Keratinocyte (primary cell): ENCODE measurements at regions not wholly inside any gene's neighbourhood (a gene's known extent, or its start where the extent isn't known, plus 50 kb on each side); places are given as distances from the start of the nearest gene placed in this dataset.

Experiments used
- DNase-seq: peaks from one replicate; pipeline ENCODE4 v3.0.0-alpha.2; 2011; ENCODE audit warnings: low read depth, missing footprints, low spot score
- FAIRE-seq: peaks from 2 replicates; lab custom pipeline; 2011; peaks lifted over from hg19 to GRCh38; lab: Jason Lieb, UNC
- H2AFZ ChIP-seq: 2 replicates; pipeline ENCODE4 v1.6.0; 2012; ENCODE audit warnings: low read length, control low read depth, inconsistent platforms; ENCODE audit not compliant: control insufficient read depth
- H3K27ac ChIP-seq: 2 replicates; pipeline ENCODE4 v1.5.1; 2011; ENCODE audit warnings: low read length; ENCODE audit not compliant: control insufficient read depth, insufficient read depth
- H3K27me3 ChIP-seq: 3 replicates; pipeline ENCODE4 v1.6.0; 2011; ENCODE audit warnings: low read length; ENCODE audit not compliant: control insufficient read depth, insufficient read depth; ENCODE audit errors: extremely low read depth
- H3K36me3 ChIP-seq, 2 experiments: 2 replicates in 1 of 2; 3 replicates in 1 of 2; pipeline ENCODE4 v1.5.1; 2011; ENCODE audit warnings: low read length in 2 of 2, mild to moderate bottlenecking in 1 of 2; ENCODE audit not compliant: control insufficient read depth in 2 of 2, insufficient read depth in 2 of 2; ENCODE audit errors: extremely low read depth in 1 of 2
- H3K4me1 ChIP-seq: 3 replicates; pipeline ENCODE4 v1.5.1; 2011; ENCODE audit warnings: low read length; ENCODE audit not compliant: control insufficient read depth, insufficient read depth; ENCODE audit errors: extremely low read depth
- H3K4me2 ChIP-seq: 3 replicates; pipeline ENCODE4 v1.6.0; 2011; ENCODE audit warnings: low read depth, low read length; ENCODE audit not compliant: control insufficient read depth, insufficient read depth; ENCODE audit errors: extremely low read depth
- H3K4me3 ChIP-seq, 3 experiments: fragments of 200-600 bp in 1 of 3; sonication (generic) in 1 of 3; 2 replicates in 2 of 3; 3 replicates in 1 of 3; pipeline ENCODE4 v1.5.1; 2011 to 2016; ENCODE audit warnings: low read length in 3 of 3, mild to moderate bottlenecking in 3 of 3, control low read depth in 2 of 3, inconsistent platforms in 1 of 3, low read depth in 1 of 3, mixed read lengths in 1 of 3, mixed run types in 1 of 3, moderate library complexity in 1 of 3; ENCODE audit not compliant: control insufficient read depth in 2 of 3, insufficient read depth in 2 of 3; ENCODE audit errors: extremely low read depth in 1 of 3
- H3K79me2 ChIP-seq: 2 replicates; pipeline ENCODE4 v1.6.0; 2012; ENCODE audit warnings: low read length; ENCODE audit not compliant: control insufficient read depth, insufficient read depth
- H3K9ac ChIP-seq: 3 replicates; pipeline ENCODE4 v1.6.0; 2011; ENCODE audit warnings: low read length; ENCODE audit not compliant: control insufficient read depth, insufficient read depth; ENCODE audit errors: extremely low read depth
- H3K9me1 ChIP-seq: 3 replicates; pipeline ENCODE4 v1.6.0; 2011; ENCODE audit warnings: low read length; ENCODE audit not compliant: control insufficient read depth, insufficient read depth; ENCODE audit errors: extremely low read depth
- H3K9me3 ChIP-seq: 2 replicates; pipeline ENCODE4 v1.5.1; 2012; ENCODE audit warnings: low read depth, low read length; ENCODE audit not compliant: control insufficient read depth
- H4K20me1 ChIP-seq: 3 replicates; pipeline ENCODE4 v1.6.0; 2011; ENCODE audit warnings: low read length; ENCODE audit not compliant: control insufficient read depth, insufficient read depth; ENCODE audit errors: extremely low read depth
- EZH2 ChIP-seq: IDR thresholded peaks from one replicate; pipeline ENCODE4 v1.6.1; 2012; ENCODE audit warnings: inconsistent platforms, mild to moderate bottlenecking, low read length, moderate library complexity
- dilution Hi-C: fragments of 300-500 bp; cut with MboI; formaldehyde crosslinking; loops from one replicate; pipeline ENCODE4 v1.7.0; 2020; ENCODE audit warnings: low sequenced_read_pairs; ENCODE audit not compliant: extremely low pct_ligation_motif_present
- TF ChIP-seq, protein P1 (sequence below), 3 experiments: IDR thresholded peaks in 1 of 3; conservative IDR thresholded peaks in 1 of 3; optimal IDR thresholded peaks in 1 of 3; 2 replicates in 2 of 3; 3 replicates in 1 of 3; pipeline versions ENCODE3 to v1.5.1; 2011; ENCODE audit warnings: low read length in 3 of 3, mild to moderate bottlenecking in 3 of 3, moderate library complexity in 2 of 3, control low read depth in 1 of 3, inconsistent platforms in 1 of 3; ENCODE audit not compliant: insufficient read depth in 2 of 3; ENCODE audit errors: extremely low read depth in 1 of 3

DNA sequence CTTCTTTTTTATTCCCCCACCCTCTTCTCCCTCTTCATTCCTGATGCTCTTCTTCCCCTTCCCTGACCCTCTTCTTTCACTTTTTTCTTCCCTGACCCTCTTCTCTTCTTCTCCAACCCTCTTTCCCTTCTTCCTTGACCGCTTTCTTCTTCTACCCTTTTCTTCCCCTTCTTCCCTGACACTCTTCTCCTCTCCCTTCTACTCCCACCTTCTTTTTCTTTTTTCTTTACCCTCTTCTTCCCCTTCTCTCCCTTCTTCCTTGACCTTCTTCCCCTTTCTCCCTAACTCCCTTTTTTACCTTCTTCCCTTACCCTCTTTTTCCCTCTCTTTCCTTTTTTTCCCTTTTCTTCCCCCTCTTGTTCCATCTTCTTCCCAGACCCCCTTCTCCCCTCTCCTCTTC, 931.3 kb downstream of the UQCRFS1 start:
- H3K4me2 ChIP-seq = no peak overlapping the region
- H3K4me1 ChIP-seq = no peaks in the 10 kb centered on the region
- H3K27me3 ChIP-seq = no peaks in the 10 kb centered on the region
- no peak for FAIRE-seq
- H2AFZ ChIP-seq = no peak overlapping the region
- H3K4me3 ChIP-seq = no peak overlapping the region
- H3K36me3 ChIP-seq = no peaks in the 10 kb centered on the region
- H3K9ac ChIP-seq = no peak overlapping the region
- TF ChIP-seq EZH2 = no peak
- TF ChIP-seq, protein P1, sequence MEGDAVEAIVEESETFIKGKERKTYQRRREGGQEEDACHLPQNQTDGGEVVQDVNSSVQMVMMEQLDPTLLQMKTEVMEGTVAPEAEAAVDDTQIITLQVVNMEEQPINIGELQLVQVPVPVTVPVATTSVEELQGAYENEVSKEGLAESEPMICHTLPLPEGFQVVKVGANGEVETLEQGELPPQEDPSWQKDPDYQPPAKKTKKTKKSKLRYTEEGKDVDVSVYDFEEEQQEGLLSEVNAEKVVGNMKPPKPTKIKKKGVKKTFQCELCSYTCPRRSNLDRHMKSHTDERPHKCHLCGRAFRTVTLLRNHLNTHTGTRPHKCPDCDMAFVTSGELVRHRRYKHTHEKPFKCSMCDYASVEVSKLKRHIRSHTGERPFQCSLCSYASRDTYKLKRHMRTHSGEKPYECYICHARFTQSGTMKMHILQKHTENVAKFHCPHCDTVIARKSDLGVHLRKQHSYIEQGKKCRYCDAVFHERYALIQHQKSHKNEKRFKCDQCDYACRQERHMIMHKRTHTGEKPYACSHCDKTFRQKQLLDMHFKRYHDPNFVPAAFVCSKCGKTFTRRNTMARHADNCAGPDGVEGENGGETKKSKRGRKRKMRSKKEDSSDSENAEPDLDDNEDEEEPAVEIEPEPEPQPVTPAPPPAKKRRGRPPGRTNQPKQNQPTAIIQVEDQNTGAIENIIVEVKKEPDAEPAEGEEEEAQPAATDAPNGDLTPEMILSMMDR (optimal IDR thresholded peaks at IDR 0.05 in 1 of 3, IDR thresholded peaks at IDR 0.05 in 1 of 3, conservative IDR thresholded peaks at IDR 0.05 in 1 of 3; ENCODE audit: extremely low read depth in 1 of 3, insufficient read depth in 2 of 3, low read length in 3 of 3) = no peak
- DNase-seq = no peak
- H4K20me1 ChIP-seq = no peaks in the 10 kb centered on the region
- no peak overlapping the region for H3K27ac ChIP-seq
- H3K9me3 ChIP-seq = no peaks in the 10 kb centered on the region
- H3K9me1 ChIP-seq = no peaks in the 10 kb centered on the region
- H3K79me2 ChIP-seq = no peaks in the 10 kb centered on the region
- dilution Hi-C loops = no loop called here

DNA sequence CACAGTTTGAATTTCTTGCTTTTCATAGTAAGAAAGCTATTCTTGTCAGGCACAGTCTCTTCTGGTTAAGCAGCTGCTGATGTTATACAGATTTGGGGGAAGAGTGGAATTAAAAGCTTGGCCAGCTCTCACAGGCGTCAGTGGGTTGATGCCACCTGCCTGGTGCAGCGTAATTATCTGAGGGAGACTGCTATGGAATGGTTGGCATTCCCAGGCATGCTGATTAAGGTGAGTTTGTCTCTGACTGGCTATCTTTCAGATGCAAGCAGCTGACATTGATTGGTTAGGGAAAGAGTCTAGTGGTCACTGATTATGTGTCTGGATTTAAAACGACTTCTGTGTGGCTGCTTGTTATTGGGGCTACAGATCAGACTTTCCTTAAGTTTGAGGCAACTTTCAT, 948.4 kb downstream of the UQCRFS1 start:
- TF ChIP-seq EZH2 = no peak
- TF ChIP-seq, protein P1 (optimal IDR thresholded peaks at IDR 0.05 in 1 of 3, IDR thresholded peaks at IDR 0.05 in 1 of 3, conservative IDR thresholded peaks at IDR 0.05 in 1 of 3; ENCODE audit: extremely low read depth in 1 of 3, insufficient read depth in 2 of 3, low read length in 3 of 3) = no peak
- dilution Hi-C loops = no loop called here

More for the DNA sequence above, 948.4 kb downstream of the UQCRFS1 start:
- Histone ChIP-seq H3K4me3 (no peak overlapping the region), H3K79me2 (no peaks in the 10 kb centered on the region), H3K36me3 (no peaks in the 10 kb centered on the region), H4K20me1 (no peaks in the 10 kb centered on the region), H3K27me3 (no peaks in the 10 kb centered on the region), H2AFZ (no peak overlapping the region), H3K9ac (no peak overlapping the region), H3K9me1 (no peaks in the 10 kb centered on the region), H3K27ac (no peak overlapping the region), H3K4me1 (no peaks in the 10 kb centered on the region), H3K4me2 (no peak overlapping the region), H3K9me3 (peaks cover 5% of the 10 kb centered on the region)
- FAIRE-seq (no peak), DNase-seq (no peak)
